ENCODE measurements at regions not wholly inside any gene's neighbourhood (a gene's known extent, or its start where the extent isn't known, plus 50 kb on each side); places are given as distances from the start of the nearest gene placed in this dataset.

- TF ChIP-seq CTCF (IDR thresholded peaks at IDR 0.05), result no peak
- no peak for TF ChIP-seq POLR2A (IDR thresholded peaks at IDR 0.05)
Measured at GRCh38 chr4:59920416-59920815, 1279.7 kb upstream of the ADGRL3 start.

Data from lower leg skin (tissue), 3 donors.